ENCODE measurements at regions not wholly inside any gene's neighbourhood (a gene's known extent, or its start where the extent isn't known, plus 50 kb on each side); places are given as distances from the start of the nearest gene placed in this dataset.

GRCh38 chr9:79390077-79390698 lies 181.6 kb upstream of the TLE4 start:
- Histone ChIP-seq H3K9me2 (replicated peaks; ENCODE audit: insufficient read depth, low read length) (no peaks in the 10 kb centered on the region), H3K79me2 (ENCODE audit: insufficient read depth, low read length) (no peaks in the 10 kb centered on the region), H3F3A (ENCODE audit: insufficient read depth) (no peaks in the 10 kb centered on the region), H2AFZ (ENCODE audit: low read depth, low read length, severe bottlenecking) (no peak overlapping the region), H3K4me3 (ENCODE audit: insufficient read depth, low read length, poor library complexity, severe bottlenecking) (no peak overlapping the region), H3K27me3 (ENCODE audit: low read length) (no peaks in the 10 kb centered on the region), H3K9ac (ENCODE audit: low read length) (no peak overlapping the region), H4K20me1 (ENCODE audit: low read depth, low read length) (no peaks in the 10 kb centered on the region), H3K36me3 (ENCODE audit: low read length) (no peaks in the 10 kb centered on the region), H3K4me2 (ENCODE audit: low read depth, low read length, poor library complexity, severe bottlenecking) (no peak overlapping the region), H3K9me3 (ENCODE audit: insufficient read depth, low read length) (no peaks in the 10 kb centered on the region), H3K27ac (ENCODE audit: low read depth, low read length) (no peak overlapping the region)
- TF ChIP-seq CTCF (IDR thresholded peaks at IDR 0.05; ENCODE audit: insufficient read depth, low read length, poor library complexity, severe bottlenecking) (no peak), EZH2phosphoT487 (conservative IDR thresholded peaks at IDR 0.05; ENCODE audit: low read length) (no peak)

- no peak overlapping the region for H3K27ac ChIP-seq (ENCODE audit: low read depth, low read length)
- no peaks in the 10 kb centered on the region for H3K9me3 ChIP-seq (ENCODE audit: insufficient read depth, low read length)
- no peaks in the 10 kb centered on the region for H3K79me2 ChIP-seq (ENCODE audit: insufficient read depth, low read length)
- H3K4me2 ChIP-seq (ENCODE audit: low read depth, low read length, poor library complexity, severe bottlenecking), result no peak overlapping the region
- no peaks in the 10 kb centered on the region for H3K9me2 ChIP-seq (replicated peaks; ENCODE audit: insufficient read depth, low read length)
- no peak overlapping the region for H2AFZ ChIP-seq (ENCODE audit: low read depth, low read length, severe bottlenecking)
- H3F3A ChIP-seq (ENCODE audit: insufficient read depth), result no peaks in the 10 kb centered on the region
- no peaks in the 10 kb centered on the region for H4K20me1 ChIP-seq (ENCODE audit: low read depth, low read length)
- H3K36me3 ChIP-seq (ENCODE audit: low read length), result no peaks in the 10 kb centered on the region
- H3K27me3 ChIP-seq (ENCODE audit: low read length), result no peaks in the 10 kb centered on the region
- TF ChIP-seq EZH2phosphoT487 (conservative IDR thresholded peaks at IDR 0.05; ENCODE audit: low read length), result no peak
- TF ChIP-seq CTCF (IDR thresholded peaks at IDR 0.05; ENCODE audit: insufficient read depth, low read length, poor library complexity, severe bottlenecking), result no peak
- H3K4me3 ChIP-seq (ENCODE audit: insufficient read depth, low read length, poor library complexity, severe bottlenecking), result no peak overlapping the region
- no peak overlapping the region for H3K9ac ChIP-seq (ENCODE audit: low read length)
Measured at GRCh38 chr9:79390781-79391770, 180.7 kb upstream of the TLE4 start.

- TF ChIP-seq CTCF (IDR thresholded peaks at IDR 0.05; ENCODE audit: insufficient read depth, low read length, poor library complexity, severe bottlenecking), result no peak
- no peak overlapping the region for H3K9ac ChIP-seq (ENCODE audit: low read length)
Measured at GRCh38 chr9:79395228-79395627, 176.5 kb upstream of the TLE4 start.

More at GRCh38 chr9:79395228-79395627, 176.5 kb upstream of the TLE4 start:
- Histone ChIP-seq H3K79me2 (ENCODE audit: insufficient read depth, low read length) (no peaks in the 10 kb centered on the region), H3F3A (ENCODE audit: insufficient read depth) (no peaks in the 10 kb centered on the region), H4K20me1 (ENCODE audit: low read depth, low read length) (no peaks in the 10 kb centered on the region), H3K36me3 (ENCODE audit: low read length) (no peaks in the 10 kb centered on the region), H3K9me3 (ENCODE audit: insufficient read depth, low read length) (no peaks in the 10 kb centered on the region), H3K9me2 (replicated peaks; ENCODE audit: insufficient read depth, low read length) (no peaks in the 10 kb centered on the region), H3K4me2 (ENCODE audit: low read depth, low read length, poor library complexity, severe bottlenecking) (no peak overlapping the region), H2AFZ (ENCODE audit: low read depth, low read length, severe bottlenecking) (no peak overlapping the region), H3K27ac (ENCODE audit: low read depth, low read length) (no peak overlapping the region), H3K27me3 (ENCODE audit: low read length) (no peaks in the 10 kb centered on the region), H3K4me3 (ENCODE audit: insufficient read depth, low read length, poor library complexity, severe bottlenecking) (no peak overlapping the region)
